Glomerular visceral epithelial cell (primary cell): ENCODE measurements at regions not wholly inside any gene's neighbourhood (a gene's known extent, or its start where the extent isn't known, plus 50 kb on each side); places are given as distances from the start of the nearest gene placed in this dataset.
A peak's percentile ranks its signal among the peaks of the same experiment; 100 is the strongest.

ENCODE experiments used
- DNase-seq: peaks from one replicate; pipeline ENCODE4 v3.0.0-alpha.2; 2016; ENCODE audit errors: extremely low spot score

DNA sequence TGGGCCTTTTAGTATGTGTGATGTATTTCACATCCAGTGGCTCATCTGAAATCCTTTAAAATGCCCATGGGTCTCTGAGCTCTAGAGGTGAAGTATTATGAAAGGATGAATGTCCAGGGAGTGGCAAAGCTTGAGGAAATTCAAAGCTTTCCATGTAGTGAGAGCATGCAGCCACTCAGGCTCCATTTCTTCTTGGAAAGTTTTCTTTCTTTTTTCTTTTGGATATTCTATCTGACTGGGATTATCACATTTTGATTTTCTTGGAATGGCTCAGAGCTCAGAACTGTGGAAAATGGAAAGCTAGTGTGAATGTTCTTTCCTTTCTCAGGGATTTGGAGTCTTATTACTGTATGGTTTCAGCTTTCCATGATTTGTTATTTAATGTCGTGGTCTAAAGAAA is 397.4 kb downstream of the CD109 start:
- DNase-seq, result no peak

DNA sequence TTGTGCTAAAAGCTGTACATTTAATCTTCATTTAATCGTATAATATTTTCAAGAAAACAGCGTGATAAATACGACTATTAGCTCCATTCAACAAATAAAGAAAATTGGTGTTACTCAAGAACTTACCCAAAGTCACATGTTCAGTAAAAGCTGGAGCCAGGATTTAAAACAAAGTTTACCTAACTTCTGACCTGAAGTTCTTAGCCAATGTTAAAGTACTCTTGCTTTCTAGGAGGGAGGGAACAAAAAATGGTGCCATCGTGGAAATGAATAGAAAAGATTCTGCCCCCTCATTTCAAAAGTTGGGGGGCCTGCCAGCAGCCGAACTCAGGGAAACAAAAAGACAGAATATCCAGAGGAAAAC is 395.8 kb downstream of the CD109 start:
- DNase-seq, result no peak

DNA sequence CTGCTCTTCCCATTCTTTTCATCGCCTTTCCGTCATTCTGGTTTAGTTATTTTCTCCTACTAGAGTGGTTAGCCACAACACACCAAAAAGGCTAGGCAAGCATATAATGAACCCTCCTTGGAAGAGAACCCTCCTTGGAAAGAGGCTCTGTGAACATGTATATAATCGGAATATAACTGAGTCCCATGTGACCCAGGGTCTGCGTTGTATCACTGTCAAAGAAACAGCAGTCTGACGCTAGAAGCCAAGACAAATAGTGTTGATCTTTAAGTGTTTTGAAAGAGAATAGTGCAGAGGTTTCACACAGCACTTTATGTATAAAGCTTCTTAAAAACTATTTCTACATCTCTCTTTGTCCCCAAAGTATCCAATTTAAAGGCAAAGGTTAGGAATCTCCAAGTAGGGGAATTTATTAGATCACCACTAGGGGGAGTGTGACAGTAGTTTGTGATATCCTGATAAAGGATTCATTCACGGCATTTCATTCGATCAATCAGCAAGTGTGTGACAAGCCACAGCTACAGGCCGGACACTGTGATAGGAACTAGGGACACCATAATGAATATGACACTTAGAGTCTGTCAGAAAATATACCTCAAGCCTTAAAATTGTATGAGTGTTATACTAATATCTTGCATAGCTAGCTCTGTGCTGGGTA is 395.3 kb downstream of the CD109 start:
- peak; percentile 42 for DNase-seq

DNA sequence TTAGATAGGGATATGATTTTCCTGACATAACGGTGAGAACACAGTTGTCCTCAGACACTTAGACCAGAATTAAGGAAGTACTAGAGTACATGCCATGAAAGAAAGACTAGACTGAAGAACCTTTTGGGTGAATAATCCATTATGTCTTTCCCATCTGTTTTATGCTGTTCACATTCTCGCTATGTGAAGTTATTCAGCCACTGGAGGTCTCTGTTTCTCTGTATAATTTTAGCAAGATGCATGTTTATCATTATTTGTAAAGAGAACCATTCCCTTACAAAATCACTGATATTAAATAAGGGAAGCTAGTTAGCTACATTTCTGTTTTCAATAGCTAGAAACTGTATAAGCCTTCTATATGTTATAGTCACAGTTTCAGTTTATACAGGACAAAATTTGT is 391.9 kb downstream of the CD109 start:
- peak; percentile 5 for DNase-seq

DNA sequence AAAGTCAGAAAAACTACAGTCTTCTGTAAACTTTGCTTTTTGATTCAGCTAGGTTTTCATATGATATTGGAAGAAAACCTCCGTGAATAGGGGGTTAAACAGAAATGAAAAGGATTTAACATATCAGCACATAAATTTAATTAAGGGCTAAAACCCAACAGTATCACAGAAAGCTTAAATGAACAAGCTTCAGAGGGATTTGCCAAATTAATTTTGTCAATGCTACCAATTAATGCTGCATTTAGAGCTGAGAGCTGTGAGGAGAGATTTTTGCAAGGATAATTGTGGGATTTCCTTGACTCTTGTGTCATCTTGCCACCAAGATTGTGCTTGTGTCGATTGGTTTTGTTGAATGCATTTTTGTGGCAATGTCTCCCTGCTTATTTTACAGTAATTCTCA is 379.9 kb downstream of the CD109 start:
- no peak for DNase-seq

GRCh38 chr6:74075323-74075722 is 379.3 kb downstream of the CD109 start:
- DNase-seq, result no peak

DNA sequence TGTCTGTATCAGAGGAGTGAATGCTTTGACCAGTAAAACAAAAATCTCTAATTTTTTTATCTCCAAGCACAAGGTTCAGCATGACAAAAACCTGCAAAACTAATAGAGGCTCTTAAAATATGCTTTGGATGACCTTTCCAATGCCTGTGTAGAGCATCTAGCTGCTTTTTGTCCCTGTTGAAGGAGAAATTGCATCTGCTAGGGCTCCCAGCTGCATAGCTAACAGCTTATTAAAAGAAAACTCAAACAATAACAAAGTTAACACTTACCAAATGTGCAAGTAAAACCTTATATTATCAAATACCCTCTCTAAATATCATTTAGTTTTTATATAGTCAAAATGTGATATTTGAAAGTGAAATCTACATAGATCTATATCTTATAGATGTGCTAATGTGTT is 378.6 kb downstream of the CD109 start:
- DNase-seq, result no peak

- DNase-seq, result no peak
These were observed 378.0 kb downstream of the CD109 start for GRCh38 chr6:74073999-74074398.

- DNase-seq, result peak; percentile 24
These were observed 377.4 kb downstream of the CD109 start for GRCh38 chr6:74073429-74073828.

DNA sequence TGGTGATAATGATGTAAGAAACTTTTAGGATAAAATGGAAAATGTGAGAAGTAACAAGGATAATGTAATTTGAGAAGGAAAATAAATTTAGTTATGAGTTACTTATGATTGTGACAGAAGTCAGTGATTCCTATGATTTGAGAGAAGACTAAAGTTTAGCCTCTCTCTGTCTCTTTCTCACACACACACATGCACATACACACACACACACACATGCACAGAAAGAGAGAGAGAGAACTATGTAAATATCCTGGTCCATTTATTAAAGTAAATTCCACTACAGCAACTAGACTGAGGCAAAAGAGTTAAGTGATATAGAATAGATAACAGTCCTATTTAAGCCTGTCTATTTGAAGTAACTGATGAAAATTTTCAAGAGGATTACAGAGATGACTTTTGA is 375.2 kb downstream of the CD109 start:
- DNase-seq, result no peak

GRCh38 chr6:74070711-74071110 is 374.7 kb downstream of the CD109 start:
- DNase-seq, result no peak

DNA sequence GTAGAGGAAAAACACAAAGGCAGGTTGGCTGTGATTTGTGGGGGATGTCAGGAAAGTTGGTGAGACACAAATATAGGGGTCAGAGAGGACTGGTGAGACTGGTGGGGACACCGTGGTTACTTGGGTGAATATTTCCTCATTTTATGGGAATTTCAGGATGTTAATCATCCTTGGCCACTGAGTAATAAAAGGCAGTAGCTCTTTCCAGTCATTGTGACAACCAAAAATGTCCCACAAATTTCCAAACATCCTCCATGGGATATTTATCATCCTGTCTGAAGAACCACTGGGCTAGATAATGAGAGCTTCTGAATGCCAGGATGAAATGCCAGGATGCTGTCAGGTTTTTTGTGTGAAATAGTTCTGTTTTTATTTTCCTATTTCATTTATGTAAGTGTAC is 374.1 kb downstream of the CD109 start:
- no peak for DNase-seq

- DNase-seq, result no peak
These were observed 373.1 kb downstream of the CD109 start for GRCh38 chr6:74069089-74069581.

- no peak for DNase-seq
These were observed 370.3 kb downstream of the CD109 start for GRCh38 chr6:74066168-74066871.

GRCh38 chr6:74065705-74066104 is 369.7 kb downstream of the CD109 start:
- DNase-seq, result no peak

DNA sequence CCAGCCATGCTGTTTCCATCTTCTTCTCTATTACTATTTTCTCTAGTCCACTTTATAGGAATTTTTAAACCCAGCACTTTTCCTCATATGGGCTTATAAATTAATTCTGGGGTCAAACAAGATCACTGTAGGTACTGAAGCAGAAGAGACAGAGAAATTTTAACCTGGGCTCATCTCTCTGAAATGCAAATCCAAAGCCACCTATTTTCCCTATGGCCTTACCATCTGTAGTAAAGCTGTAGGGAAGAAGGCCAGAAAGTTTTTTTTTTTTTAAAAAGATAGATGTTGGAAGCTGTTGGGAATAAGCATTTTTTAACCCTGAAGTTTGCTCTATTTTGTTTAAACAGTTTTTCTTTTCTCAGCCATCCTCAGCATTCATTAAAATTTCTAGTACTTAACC is 367.4 kb downstream of the CD109 start:
- DNase-seq, result no peak

- DNase-seq, result no peak
These were observed 365.2 kb downstream of the CD109 start for GRCh38 chr6:74061201-74061600.

GRCh38 chr6:74060354-74060753 is 364.4 kb downstream of the CD109 start:
- no peak for DNase-seq

DNA sequence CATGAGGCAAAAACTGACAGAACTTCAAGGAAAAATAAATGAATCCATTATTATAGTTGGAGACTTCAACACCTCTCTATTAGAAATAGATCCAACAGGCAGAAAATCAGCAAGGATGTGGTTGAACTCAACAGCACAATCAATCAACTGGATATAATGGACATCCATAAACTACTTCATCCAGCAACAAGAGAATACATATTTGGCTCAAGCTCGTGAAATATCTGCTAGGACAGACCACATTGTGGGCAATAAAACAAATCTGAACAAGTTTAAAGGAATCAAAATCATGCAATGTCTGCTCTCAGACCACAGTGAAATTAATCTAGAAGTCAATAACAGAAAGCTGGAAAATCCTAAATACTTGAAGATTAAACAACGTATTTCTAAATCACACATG is 362.6 kb downstream of the CD109 start:
- no peak for DNase-seq

- DNase-seq, result no peak
These were observed 361.3 kb downstream of the CD109 start for GRCh38 chr6:74057326-74057725.

DNA sequence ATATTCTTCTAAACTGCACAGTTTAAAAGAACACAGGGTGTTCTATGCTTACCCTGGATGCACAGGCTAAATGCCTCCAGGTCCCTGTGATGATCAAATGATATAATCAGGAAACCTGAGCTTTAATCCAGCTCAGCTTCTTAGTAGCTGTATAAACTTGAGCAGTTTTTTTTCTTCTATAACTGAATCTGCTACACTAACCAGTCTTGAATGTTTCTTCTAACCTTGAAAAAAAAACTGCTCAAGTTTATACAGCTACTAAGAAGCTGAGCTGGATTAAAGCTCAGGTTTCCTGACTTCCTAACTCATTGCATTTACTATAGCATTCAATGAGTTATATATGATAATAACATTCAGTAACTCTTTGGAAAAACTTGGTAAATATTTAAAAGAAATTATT is 358.2 kb downstream of the CD109 start:
- no peak for DNase-seq

DNA sequence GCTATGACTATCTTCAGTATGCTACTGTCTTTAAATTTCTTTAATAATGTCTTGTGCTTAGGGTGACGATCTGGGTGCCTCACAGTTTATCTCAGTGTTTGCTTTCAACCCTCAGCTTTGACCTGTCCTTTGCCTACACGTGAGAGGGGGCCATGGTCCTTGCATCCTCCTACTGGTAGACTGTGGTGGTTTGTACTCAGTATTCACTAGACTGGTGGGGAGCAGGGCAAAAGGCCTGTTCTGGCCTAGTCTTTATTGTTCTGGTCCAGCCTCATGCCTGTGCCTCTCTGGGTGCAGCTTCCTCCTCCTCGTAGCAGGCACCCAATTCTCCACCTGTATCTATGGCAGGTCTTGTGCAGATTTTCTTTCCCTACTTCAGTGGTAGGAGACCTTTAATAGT is 354.9 kb downstream of the CD109 start:
- no peak for DNase-seq

DNA sequence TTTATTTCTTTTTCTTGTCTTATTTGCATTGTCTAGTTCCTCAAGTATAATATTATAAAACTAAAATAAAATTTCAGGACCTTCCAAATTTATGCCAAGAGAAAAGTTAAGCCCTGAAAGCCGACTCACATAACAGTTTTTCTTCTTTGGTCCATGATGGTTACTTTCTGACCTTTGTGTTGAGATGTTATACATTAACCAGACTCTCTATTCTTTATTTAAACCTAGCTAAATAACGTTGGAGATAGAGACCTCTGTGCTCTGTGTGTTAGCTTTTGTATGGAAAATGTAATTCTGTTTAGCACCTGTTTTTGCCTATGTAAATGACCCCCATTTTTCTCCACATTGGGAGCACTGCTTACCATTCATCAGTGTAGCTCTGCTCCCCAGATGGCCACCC is 352.4 kb downstream of the CD109 start:
- DNase-seq, result no peak
